ENCODE measurements at regions not wholly inside any gene's neighbourhood (a gene's known extent, or its start where the extent isn't known, plus 50 kb on each side); places are given as distances from the start of the nearest gene placed in this dataset.

- no peak for TF ChIP-seq CTCF (conservative IDR thresholded peaks at IDR 0.05; ENCODE audit: low read depth, low read length)
- DNase-seq (ENCODE audit: low read depth): no peak
- no peak overlapping the region for H3K4me3 ChIP-seq (ENCODE audit: low read depth, low read length)
These were observed 184.3 kb upstream of the PPP2R3A start for GRCh38 chr3:135781026-135781815.

- no peak for DNase-seq (ENCODE audit: low read depth)
- H3K4me3 ChIP-seq (ENCODE audit: low read depth, low read length): no peak overlapping the region
- no peak for TF ChIP-seq CTCF (conservative IDR thresholded peaks at IDR 0.05; ENCODE audit: low read depth, low read length)
These were observed 181.0 kb upstream of the PPP2R3A start for GRCh38 chr3:135784557-135784956.

- DNase-seq (ENCODE audit: low read depth): no peak
- H3K4me3 ChIP-seq (ENCODE audit: low read depth, low read length): no peak overlapping the region
- no peak for TF ChIP-seq CTCF (conservative IDR thresholded peaks at IDR 0.05; ENCODE audit: low read depth, low read length)
These were observed 177.4 kb upstream of the PPP2R3A start for GRCh38 chr3:135788146-135788545.

- DNase-seq (ENCODE audit: low read depth): no peak
- H3K4me3 ChIP-seq (ENCODE audit: low read depth, low read length): no peak overlapping the region
- TF ChIP-seq CTCF (conservative IDR thresholded peaks at IDR 0.05; ENCODE audit: low read depth, low read length): no peak
These were observed 176.6 kb upstream of the PPP2R3A start for GRCh38 chr3:135788978-135789377.

- H3K4me3 ChIP-seq (ENCODE audit: low read depth, low read length): no peak overlapping the region
- TF ChIP-seq CTCF (conservative IDR thresholded peaks at IDR 0.05; ENCODE audit: low read depth, low read length): no peak
- DNase-seq (ENCODE audit: low read depth): no peak
These were observed 173.4 kb upstream of the PPP2R3A start for GRCh38 chr3:135792174-135792573.

GRCh38 chr3:135792858-135793475, 172.6 kb upstream of the PPP2R3A start:
- no peak for TF ChIP-seq CTCF (conservative IDR thresholded peaks at IDR 0.05; ENCODE audit: low read depth, low read length)
- H3K4me3 ChIP-seq (ENCODE audit: low read depth, low read length): no peak overlapping the region
- no peak for DNase-seq (ENCODE audit: low read depth)
